Limb (tissue), 2 donors: ENCODE measurements at regions not wholly inside any gene's neighbourhood (a gene's known extent, or its start where the extent isn't known, plus 50 kb on each side); places are given as distances from the start of the nearest gene placed in this dataset.
A peak's percentile ranks its signal among the peaks of the same experiment; 100 is the strongest.
"Not testable (repeated sequence)": the region's sequence is repeated elsewhere in the genome, so short reads cannot be mapped to it uniquely, and the experiment has no call there.

ENCODE experiments used
- DNase-seq, 2 donors: peaks; one replicate each; pipeline ENCODE4 v3.0.0-alpha.2; 2016; ENCODE audit errors: extremely low spot score in 2 of 2

DNA sequence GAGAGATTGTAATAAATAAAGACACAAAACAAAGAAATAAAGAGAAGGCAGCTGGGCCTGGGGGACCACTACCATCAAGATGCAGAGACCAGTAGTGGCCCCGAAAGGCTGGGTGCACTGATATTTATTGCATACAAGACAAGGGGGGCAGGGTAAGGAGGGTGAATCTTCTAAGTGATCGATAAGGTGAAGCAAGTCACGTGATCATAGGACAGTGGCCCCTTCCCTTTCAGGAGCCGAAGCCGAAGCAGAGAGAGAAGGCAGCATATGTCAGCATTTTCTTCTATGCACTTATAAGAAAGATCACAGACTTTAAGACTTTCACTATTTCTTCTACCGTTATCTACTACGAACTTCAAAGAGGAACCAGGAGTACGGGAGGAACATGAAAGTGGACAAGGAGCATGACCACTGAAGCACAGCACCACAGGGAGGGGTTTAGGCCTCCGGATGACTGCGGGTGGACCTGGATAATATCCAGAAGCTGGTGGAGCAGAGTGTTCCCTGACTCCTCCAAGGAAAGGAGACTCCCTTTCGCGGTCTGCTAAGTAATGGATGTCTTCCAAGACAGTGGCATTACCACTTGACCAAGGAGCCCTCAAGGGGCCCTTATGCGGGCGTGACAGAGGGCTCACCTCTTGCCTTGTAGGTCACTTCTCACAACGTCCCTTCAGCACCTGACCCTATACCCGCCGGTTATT lies 126.4 kb downstream of the RBM46 start:
- not testable (repeated sequence) for DNase-seq

DNA sequence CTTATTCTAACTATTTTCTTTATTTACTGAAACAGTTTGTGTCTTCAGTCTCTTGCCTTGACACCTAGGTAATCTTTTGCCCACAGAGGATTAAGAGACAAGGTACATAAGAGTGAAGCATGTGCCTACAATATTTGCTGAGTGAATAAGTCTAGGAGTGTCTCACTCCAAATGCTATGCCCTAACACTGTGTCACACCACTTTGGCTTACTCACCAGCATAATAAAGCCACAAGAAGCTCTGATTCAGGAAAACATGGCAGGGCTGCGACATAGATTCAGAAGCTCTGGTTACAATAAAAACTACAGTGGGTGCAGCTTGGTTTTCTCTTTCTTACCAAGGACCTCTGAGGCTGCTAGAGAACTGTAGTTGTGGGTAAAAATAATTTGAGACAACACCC lies 127.1 kb downstream of the RBM46 start:
- no peak for DNase-seq

DNA sequence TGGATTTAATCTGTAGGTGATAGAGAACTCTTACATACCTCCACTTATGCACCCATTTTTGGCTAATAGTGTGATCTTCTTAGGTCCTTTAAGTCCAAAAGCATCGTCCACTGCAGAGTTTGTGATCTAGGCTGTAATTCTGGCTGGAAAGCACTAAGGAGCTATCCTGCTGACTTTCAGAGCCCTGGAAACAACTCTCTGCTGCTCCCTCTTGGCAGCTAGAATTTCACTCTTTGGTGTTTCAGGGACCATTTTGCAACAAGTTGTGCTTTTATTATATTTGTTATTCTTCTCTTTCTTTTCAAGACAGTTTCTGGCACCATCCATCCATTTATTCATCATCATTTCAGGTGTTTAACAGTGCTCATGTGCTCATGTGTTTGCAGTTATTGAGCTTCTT lies 130.0 kb downstream of the RBM46 start:
- no peak for DNase-seq

DNA sequence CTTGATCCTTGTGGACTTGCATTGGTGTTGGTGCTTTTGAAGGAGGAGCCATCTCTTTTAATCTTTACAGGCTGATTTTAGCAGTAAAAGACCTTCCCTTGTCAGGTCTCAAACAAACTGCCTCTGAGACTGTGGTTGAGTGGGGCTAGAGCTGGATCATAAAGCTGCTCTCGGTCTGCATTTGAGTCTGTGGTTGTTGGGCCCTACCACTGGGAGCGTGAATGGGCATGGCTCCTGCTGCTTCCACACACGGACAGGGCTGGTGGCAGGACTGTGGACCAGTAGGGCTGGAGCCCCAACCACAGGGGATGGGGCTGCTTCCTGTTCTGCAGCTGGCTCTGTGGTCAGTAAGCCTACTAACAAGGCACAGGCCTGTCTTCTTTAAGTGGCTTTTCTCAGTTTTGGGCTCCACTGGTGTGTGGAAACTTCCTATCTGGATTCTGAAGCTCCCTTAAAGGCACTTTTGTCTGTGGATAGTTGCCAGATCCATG lies 130.6 kb downstream of the RBM46 start:
- no peak for DNase-seq

DNA sequence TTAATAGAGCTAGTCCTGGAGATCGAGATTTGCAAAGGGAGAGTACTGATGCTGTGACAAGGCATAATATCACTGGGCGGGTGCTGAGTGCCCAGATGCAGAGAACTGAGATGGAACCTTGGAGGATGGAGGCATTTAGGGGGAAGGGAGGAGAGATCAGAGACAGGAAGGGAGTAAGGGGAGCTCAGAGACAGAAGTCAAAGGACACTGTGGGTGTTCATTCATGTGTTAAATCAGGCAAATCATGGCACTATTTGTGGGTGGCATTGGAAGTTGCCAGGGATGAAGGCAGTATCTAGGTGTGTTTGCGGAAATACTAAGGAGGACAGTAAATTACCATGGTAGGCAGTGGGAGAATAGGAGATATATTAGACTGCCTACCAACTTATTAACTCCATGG lies 135.0 kb downstream of the RBM46 start:
- DNase-seq, result no peak

DNA sequence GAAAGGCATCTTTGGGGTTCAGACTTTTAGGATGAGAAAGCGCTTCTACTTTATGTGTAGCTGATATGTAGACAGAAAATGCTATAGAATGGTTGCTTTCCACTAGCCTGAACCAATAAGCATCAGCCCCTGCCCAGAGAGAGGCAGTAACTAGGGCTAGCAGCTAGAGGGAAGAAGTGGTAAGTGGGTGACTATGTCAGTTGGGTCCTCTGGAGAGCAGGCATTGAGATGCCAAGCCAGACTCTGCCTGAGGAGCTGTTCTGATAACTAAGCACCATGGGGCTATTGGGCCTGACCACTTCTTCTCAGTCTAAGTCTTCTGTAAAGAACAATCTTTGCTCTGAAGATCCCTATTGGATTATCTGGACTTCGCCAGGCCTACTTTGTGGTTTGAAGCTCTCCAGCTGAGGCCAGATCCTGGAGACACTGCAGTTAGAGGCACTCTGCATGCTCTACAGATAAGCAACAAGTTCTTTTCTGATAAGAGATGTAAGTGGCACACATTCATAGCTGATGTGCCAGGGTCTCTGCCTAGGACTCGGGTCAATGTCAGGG lies 146.1 kb downstream of the RBM46 start:
- no peak for DNase-seq

DNA sequence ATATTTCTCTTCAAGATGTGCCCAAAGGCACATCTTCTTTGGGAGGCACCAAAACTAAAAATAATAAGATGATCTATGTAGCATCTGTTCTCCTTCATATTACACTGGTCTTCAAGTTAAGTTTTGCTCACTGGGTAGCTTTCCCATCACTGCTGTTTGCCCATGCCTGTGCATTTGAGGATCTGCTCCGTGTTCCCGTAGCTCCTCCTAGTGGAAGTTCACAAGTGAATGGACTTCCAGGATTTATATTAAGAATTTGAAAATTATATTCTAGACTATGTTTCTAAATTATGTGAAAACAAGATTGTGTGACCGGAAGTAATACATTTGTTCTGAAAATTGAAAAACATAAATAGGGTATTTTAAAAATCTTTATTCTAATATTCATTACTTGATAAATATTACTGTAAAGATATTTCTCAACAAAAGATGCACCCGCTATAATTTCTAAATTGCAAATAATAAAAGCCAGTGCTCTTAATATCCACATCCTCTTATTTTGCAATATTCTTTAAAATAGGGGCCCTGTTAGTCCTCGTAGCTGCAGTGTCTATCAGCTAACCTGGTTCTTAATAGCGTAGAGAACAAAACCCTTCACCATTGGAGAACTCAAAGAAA lies 147.7 kb downstream of the RBM46 start:
- no peak for DNase-seq

DNA sequence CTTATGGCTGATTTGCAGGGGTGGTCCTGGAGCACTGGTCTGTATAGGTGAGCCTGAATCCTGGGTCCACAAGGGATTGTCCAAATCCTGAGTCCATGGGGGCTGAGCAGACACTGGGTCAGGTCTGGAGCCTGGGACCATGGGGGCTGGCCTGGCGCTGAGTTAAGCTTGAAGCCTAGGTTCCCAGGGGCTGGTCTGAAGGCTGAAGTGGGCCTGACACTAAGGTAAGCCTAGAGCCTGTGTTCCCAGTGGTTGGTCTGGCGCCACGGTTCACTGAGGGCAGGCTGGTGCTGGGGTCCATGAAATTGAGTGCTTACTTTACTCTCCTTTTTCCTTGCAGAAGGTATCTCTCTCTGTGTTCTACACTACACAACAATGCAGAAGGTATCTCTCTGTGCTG lies 155.8 kb downstream of the RBM46 start:
- no peak for DNase-seq

DNA sequence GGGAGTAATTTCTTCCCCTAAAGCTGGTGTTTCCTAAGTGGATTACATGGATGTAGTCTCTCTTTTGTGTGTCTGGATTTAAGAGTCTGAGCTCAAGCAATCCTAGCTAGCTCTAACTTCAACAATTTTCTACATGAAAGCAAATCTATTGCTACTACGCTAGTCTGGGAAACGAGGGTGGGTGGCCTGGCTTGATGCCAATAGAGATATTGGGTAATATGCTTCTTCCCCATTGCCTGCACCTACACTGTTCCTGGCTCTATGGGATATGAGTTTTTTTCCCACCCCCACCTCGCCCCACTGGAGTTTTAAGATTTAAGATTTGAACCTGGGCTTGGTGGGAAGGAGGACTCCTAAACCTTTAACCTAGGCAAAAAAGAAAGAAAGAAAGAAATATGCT lies 158.8 kb downstream of the RBM46 start:
- no peak for DNase-seq

DNA sequence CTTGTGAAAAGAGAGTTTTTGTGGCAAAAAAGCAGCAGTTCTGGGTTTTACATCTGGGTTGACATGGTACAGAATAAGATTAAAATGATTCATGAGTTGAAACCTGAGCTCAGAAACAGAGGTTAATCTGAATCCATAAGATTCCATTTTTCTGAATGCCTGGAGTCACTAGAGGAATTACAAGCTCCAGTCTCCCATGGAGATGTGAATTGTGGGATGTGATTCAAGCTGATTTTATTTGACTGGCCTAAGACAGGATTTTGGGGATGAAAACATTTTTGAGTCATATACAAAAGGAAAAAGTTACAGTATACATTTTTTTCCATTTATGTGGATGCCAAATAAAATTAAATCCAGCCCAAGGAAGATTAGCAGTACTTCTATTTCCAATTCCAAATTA lies 161.1 kb downstream of the RBM46 start:
- no peak for DNase-seq

DNA sequence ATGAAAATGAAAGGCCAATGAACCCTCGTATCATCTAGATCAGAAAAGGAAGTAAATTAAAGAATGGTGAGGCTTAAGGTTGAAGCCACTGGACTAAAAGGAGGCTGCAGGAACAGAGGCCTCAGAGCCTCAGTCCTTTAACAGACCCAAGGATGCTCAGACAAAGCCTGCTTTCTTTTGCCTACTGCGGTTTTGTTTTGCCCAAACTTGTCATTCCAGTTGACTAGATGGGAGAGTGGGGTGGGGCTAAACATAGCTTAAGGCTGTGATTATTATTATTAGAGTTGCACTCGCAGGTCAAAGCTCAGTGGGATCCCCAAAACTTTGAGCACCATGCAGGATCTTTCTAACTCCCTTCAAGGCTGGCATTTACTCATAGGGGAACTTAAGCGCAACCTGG lies 163.9 kb downstream of the RBM46 start:
- no peak for DNase-seq

DNA sequence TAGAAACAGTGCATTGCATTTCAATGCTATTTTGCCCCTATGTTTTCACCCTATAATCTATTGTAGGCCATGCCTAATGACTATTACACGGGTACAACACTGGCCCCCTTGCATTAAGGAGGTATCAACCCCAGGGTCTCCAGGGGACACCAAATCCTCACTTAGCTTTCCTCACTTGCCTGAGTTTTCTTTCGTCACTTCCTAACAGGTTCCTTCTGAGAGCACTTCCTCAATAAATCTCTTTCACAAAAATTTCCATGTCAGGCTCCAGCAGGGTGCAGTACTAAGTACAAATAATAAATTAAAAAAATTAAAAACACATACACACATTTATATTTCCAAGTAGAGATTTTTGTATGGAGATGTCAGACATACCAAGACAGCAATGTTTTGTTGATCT lies 165.0 kb downstream of the RBM46 start:
- no peak for DNase-seq

DNA sequence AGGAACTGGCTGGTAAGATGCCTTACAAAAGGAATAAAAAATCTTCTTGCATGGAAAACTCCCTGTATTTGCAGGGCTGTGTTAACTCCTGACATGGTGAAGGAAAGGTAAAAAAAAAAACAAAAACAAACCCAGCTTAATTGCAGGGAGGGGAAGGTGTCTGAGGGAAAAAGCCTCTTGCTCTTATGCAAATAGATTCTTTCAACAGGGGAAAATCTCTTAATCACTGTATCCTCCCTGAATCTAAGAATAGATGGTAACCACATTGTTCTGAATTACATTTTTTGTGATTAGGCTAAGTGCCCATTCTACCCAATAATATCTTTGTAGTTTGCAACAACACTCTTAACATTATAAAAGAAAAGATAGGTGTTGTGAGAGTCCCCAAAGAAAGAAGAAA lies 172.6 kb downstream of the RBM46 start:
- no peak for DNase-seq

DNA sequence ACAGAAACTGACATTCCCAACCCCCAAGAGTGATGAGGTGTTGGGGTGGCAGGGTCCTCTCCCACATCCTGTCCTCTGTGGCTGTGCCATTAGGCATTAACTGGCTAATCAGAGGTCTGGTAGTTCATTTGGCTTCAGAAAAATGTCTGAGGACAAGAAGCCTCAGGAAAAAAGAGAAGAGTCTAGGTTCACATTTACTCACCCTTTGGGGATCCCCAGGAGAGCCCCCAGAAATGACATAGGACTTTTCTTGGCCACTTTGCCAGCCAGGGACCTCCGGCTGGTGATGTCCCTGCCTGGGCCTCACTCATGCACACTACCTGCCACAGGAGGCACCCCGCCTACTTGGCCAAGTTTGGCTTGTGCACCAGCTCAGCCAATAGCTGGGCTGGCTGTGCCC lies 173.0 kb downstream of the RBM46 start:
- DNase-seq, result no peak

DNA sequence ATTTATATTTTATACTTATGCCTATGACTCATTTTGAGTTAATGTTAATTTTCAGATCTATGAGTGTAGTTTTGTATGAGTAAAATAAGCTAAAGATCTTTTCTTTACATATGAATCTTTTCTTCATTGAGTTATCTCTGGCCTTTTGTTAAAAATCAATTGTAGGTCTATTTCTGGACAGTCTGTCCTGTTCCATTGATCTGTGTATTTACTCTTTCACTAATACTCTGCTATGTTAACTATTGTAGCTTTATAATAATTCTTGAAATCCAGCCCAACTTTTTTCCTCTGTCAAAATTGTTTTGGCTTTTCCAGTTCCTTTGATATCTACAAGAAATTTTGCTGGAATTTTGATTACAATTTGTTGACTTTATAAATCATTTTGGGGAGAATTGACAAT lies 177.0 kb downstream of the RBM46 start:
- no peak for DNase-seq

DNA sequence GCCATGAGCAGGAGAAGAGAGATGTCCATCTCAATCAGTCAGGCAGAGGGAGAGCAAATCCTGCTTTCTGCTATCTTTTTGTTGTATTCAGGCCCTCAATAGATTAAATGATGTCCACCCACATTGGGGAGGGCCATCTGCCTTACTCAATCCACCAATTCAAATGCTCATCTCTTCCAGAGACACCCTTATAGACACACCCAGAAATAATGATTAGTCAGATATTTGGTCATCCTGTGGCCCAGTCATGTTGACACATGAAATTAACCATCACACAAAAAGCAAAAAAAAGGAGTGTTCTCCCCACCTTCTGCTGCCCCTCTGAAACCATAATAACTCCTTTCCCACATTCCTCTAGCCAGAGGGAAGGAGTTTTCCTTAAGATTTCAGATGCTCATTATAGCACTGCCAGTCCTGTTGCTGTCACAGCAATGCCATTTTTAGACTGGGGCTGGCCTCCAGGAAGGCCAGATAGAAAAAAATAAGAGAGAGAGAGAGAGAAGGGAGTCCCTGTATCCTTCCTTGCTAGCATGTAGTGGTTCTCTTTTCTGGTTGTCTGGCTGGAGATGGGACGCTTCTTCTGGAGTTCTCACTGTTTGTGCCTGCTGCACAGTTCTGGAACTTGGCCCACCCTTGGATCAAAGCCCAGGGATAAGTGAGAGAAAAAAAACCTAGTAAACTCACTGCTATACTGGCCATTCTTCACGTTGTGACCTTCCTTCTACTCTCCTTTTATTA lies 177.7 kb downstream of the RBM46 start:
- DNase-seq, result peak; percentile 13 to 56

DNA sequence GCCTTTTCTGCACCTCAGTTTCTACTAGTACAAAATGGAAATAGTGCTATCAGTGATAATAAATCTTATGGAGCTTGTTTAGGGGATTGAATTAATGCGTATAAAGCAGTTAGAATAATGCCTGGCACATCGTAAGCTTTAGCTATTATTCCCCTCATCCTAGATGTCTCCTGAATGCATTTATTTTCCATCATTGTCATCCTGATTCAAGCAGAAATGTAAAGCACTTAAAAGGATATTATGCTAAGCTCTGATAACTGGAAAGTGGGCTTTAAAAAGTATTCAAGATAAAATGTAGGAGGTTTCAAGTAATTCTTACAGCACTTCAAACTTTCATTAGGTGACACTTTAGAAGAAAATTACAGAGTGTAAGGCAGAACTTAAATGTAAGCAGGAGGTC lies 178.7 kb downstream of the RBM46 start:
- no peak for DNase-seq

DNA sequence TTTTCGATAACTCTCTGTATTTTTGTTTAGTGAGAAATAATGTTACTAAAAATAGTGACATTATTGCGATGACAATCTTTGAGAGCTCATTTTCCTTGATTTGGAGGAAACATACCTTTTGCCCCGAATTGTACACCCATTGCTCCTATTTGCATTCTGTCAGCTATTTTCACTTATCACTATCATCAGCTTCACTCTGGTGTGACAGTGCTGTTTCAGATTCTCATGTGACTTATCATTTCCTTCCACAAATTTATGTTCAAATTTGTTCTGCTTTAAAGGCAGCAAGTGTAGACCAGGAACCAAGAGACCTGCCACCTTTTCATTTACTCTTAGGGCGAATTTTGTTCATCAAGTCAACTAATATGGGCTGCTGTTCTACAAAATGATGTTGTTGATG lies 179.4 kb downstream of the RBM46 start:
- DNase-seq, result no peak

DNA sequence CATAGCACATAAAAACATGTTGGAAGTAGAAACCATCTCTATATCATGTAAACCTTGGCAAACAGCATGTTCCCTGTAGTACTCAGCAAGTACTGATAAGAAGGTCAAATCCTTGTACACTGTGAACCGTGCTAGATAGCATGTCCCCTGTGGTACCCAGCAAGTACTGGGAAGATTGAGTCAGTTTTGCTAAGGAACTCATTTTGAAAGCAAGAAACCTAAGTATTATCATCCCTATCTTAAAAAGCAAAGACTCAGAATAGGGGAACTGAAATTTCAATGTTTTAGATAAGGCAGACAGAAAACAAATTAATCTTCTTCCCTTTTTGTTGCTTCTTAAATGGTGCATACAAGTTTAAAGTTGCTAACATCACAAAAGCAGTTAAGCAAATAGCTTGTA lies 180.2 kb downstream of the RBM46 start:
- DNase-seq, result no peak

DNA sequence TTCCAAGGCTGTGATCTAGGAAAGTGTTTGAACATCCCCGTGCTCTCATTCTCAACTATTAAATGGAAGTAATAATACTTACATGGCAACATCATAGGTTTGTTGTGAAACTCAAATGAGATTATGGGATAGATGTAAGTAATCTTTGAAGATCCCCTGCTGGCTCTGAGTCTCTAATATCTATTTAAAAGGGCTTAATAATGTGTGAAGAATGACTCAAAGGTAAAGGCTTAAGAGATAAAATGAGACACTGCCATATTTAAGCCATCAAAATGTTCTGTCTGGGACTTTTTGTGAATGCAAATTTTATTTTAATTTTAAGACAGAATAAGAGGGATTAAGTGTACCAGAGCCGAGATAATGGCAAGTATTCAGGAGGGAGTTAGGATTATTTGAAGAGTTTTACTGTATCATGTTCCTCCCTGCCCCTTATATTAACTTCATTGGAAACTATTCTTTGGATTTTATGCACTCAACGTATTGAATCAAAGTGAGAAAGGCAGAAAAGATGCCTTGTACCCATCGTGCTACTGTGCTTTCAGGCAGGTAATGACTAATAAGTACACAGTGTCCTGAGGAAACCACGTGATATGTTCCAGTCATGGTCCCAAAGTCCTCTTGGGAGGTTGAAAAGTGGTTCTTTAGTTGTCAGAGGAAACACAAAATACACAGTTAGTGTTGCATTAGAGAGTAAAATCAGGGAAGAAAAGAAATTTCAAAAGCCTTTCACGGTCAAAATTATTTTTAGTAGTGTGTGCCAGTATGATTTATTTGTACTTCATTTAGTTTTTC lies 192.4 kb downstream of the RBM46 start:
- DNase-seq, result no peak

DNA sequence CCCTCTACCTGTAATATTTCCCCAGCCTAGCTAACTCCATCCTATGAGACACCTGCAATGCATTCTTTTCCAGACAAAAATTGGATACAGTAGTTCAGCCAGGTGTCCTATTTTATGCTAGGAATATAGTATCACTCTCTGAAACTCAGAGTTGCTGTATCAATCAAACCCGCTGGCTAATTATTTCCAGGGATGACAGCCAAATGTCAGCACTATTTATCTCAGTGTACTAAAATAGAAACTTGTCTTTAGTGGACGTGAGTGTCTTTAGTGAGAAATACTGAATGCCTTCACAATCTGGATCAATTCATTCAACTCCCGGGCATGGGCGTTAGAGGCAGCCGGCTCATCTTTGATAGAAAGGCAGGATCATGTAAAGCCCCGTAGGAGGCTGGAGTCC lies 196.2 kb downstream of the RBM46 start:
- DNase-seq, result no peak
